HepG2 (cell line): ENCODE measurements at regions not wholly inside any gene's neighbourhood (a gene's known extent, or its start where the extent isn't known, plus 50 kb on each side); places are given as distances from the start of the nearest gene placed in this dataset.
A peak's percentile ranks its signal among the peaks of the same experiment; 100 is the strongest.

Experiments
- ELF3 ChIP-seq: IDR thresholded peaks from 2 replicates; pipeline ENCODE4 v1.6.1; 2016; ENCODE audit warnings: missing genetic modification reagents, missing compliant biosample characterization
- EP300 ChIP-seq, 3 experiments: sonication (generic) in 1 of 3; formaldehyde crosslinking in 1 of 3; IDR thresholded peaks; 2 replicates each; pipeline versions ENCODE4 v1.5.1 to v1.6.1; 2011 to 2020; ENCODE audit warnings: low read depth in 2 of 3, low read length in 2 of 3, borderline replicate concordance in 1 of 3, improper control_type of control experiment in 1 of 3, mild to moderate bottlenecking in 1 of 3, missing genetic modification reagents in 1 of 3, moderate library complexity in 1 of 3
- HNF4G ChIP-seq, 2 experiments: sonication (generic) in 1 of 2; formaldehyde crosslinking in 1 of 2; IDR thresholded peaks; 2 replicates each; pipeline versions ENCODE4 v1.4.0 to v1.6.1; 2011 to 2020; ENCODE audit warnings: borderline replicate concordance in 2 of 2, low read depth in 2 of 2, mild to moderate bottlenecking in 2 of 2, low read length in 1 of 2, missing genetic modification reagents in 1 of 2, moderate library complexity in 1 of 2
- KAT7 ChIP-seq: IDR thresholded peaks from 2 replicates; pipeline ENCODE4 v1.6.1; 2018; ENCODE audit warnings: borderline replicate concordance, missing compliant biosample characterization
- PBX2 ChIP-seq: IDR thresholded peaks from 2 replicates; pipeline ENCODE4 v1.6.1; 2016; ENCODE audit warnings: control low read depth
- SMAD3 ChIP-seq: sonication (generic); formaldehyde crosslinking; IDR thresholded peaks from 2 replicates; pipeline ENCODE4 v1.4.0; 2020; ENCODE audit warnings: missing genetic modification reagents
- SP4 ChIP-seq: sonication (generic); formaldehyde crosslinking; IDR thresholded peaks from 2 replicates; pipeline ENCODE4 v1.8.1; 2023; ENCODE audit warnings: mild to moderate bottlenecking, missing genetic modification reagents
- TFAP4 ChIP-seq: sonication (generic); IDR thresholded peaks from 2 replicates; pipeline ENCODE4 v1.6.1; 2016; ENCODE audit warnings: low read depth, borderline replicate concordance
- TFE3 ChIP-seq: IDR thresholded peaks from 2 replicates; pipeline ENCODE4 v1.6.1; 2016
- TOE1 ChIP-seq: sonication (generic); formaldehyde crosslinking; IDR thresholded peaks from 2 replicates; pipeline ENCODE4 v1.4.0; 2020; ENCODE audit warnings: mild to moderate bottlenecking, missing genetic modification reagents
- ZBTB49 ChIP-seq: sonication (generic); formaldehyde crosslinking; IDR thresholded peaks from 2 replicates; pipeline ENCODE4 v1.4.0; 2020; ENCODE audit warnings: missing genetic modification reagents, borderline replicate concordance
- ZNF274 ChIP-seq: sonication (generic); formaldehyde crosslinking; IDR thresholded peaks from 2 replicates; pipeline ENCODE4 v1.5.1; 2020; ENCODE audit warnings: mild to moderate bottlenecking, missing genetic modification reagents
- ZNF644 ChIP-seq: IDR thresholded peaks from 2 replicates; pipeline ENCODE4 v1.6.1; 2016; ENCODE audit warnings: low read depth
- ZXDC ChIP-seq: sonication (generic); formaldehyde crosslinking; IDR thresholded peaks from 2 replicates; pipeline ENCODE4 v1.5.0; 2020; ENCODE audit warnings: mild to moderate bottlenecking, missing genetic modification reagents

GRCh38 chr5:96125231-96125891 is 163.7 kb upstream of the ELL2 start (continued):
- peak; percentile 63; the same call in 1 of the 2 replicates for TF ChIP-seq HNF4G (IDR thresholded peaks at IDR 0.05; ENCODE audit: borderline replicate concordance, low read depth, low read length)
- no peak for TF ChIP-seq HNF4G (CRISPR knock-in tag; IDR thresholded peaks at IDR 0.05; ENCODE audit: borderline replicate concordance, low read depth)
- peak; percentile 26; the same call in 1 of the 2 replicates for TF ChIP-seq TFE3 (CRISPR knock-in tag)
- TF ChIP-seq TFAP4: peak; percentile 53; the same call in 1 of the 2 replicates
- 0 out of 2 replicates have a peak, but pooled peaks have one; percentile 14 for TF ChIP-seq SMAD3 (CRISPR knock-in tag)
- TF ChIP-seq PBX2: no peak
- 0 out of 2 replicates have a peak, but pooled peaks have one; percentile 64 for TF ChIP-seq KAT7 (CRISPR knock-in tag)
- TF ChIP-seq TOE1 (CRISPR knock-in tag): no peak
- peak; percentile 46; the same call in 1 of the 2 replicates for TF ChIP-seq ZNF644
- no peak for TF ChIP-seq ZBTB49 (CRISPR knock-in tag)
- peak in 1 of 2 experiments; percentile 91; a peak in 2 of 4 replicates for TF ChIP-seq EP300 (IDR thresholded peaks at IDR 0.05; ENCODE audit: low read depth in 2 of 2, low read length in 2 of 2)
- no peak; the same call in 1 of the 2 replicates for TF ChIP-seq EP300 (CRISPR knock-in tag; IDR thresholded peaks at IDR 0.05; ENCODE audit: borderline replicate concordance)
- peak; percentile 12; the same call in 1 of the 2 replicates for TF ChIP-seq ELF3
- no peak for TF ChIP-seq ZXDC (CRISPR knock-in tag)
- no peak for TF ChIP-seq SP4 (CRISPR knock-in tag)
- TF ChIP-seq ZNF274 (CRISPR knock-in tag): no peak
